Ovary (tissue), 3 donors: ENCODE measurements at regions not wholly inside any gene's neighbourhood (a gene's known extent, or its start where the extent isn't known, plus 50 kb on each side); places are given as distances from the start of the nearest gene placed in this dataset.

ENCODE experiments used
- CTCF ChIP-seq, 3 donors: fragments of 450-650 bp in 2 of 3; fragments of 200-600 bp in 1 of 3; IDR thresholded peaks; one replicate each; pipeline versions ENCODE4 v1.5.1 to v1.8.0; 2016 to 2022; ENCODE audit warnings: antibody characterized with exemption in 3 of 3, mild to moderate bottlenecking in 1 of 3
- EP300 ChIP-seq: sonication (generic); formaldehyde crosslinking; IDR thresholded peaks from one replicate; pipeline ENCODE4 v1.6.1; 2017; ENCODE audit warnings: antibody characterized with exemption
- POLR2A ChIP-seq: fragments of 450-650 bp; IDR thresholded peaks from one replicate; pipeline ENCODE4 v1.6.1; 2017; ENCODE audit warnings: antibody characterized with exemption, mild to moderate bottlenecking, moderate library complexity
- donor health status: DM: no; HTN: no; CAD: no.

GRCh38 chr4:12519426-12519825, 964.7 kb downstream of the RAB28 start:
- TF ChIP-seq CTCF (IDR thresholded peaks at IDR 0.05): no peak
- TF ChIP-seq POLR2A: no peak
- no peak for TF ChIP-seq EP300
